ENCODE measurements at regions not wholly inside any gene's neighbourhood (a gene's known extent, or its start where the extent isn't known, plus 50 kb on each side); places are given as distances from the start of the nearest gene placed in this dataset.
A peak's percentile ranks its signal among the peaks of the same experiment; 100 is the strongest.

DNA sequence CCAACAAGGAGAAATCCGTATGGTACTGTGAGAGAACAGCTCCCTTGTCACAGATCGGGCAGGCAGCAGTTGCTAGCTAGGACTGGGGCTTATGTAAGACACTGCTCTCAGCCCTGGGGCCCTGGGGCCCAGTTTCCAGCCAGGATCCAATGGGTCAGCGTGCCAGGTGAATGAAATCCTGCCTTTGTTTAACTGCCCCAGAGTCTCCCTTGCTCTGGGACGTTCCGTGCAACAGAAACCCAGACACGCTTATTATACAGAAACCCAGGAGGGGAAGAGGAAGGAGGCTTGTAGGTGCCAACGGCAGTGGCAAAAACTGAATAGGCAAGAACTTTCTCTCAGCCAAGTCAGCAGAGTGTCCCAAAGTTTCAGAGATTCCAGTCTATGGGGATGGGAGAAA lies 110.6 kb downstream of the DIO2 start:
- no peak overlapping the region for H3K4me3 ChIP-seq
- no peak for TF ChIP-seq POLR2A (IDR thresholded peaks at IDR 0.05)
- TF ChIP-seq, protein P1, sequence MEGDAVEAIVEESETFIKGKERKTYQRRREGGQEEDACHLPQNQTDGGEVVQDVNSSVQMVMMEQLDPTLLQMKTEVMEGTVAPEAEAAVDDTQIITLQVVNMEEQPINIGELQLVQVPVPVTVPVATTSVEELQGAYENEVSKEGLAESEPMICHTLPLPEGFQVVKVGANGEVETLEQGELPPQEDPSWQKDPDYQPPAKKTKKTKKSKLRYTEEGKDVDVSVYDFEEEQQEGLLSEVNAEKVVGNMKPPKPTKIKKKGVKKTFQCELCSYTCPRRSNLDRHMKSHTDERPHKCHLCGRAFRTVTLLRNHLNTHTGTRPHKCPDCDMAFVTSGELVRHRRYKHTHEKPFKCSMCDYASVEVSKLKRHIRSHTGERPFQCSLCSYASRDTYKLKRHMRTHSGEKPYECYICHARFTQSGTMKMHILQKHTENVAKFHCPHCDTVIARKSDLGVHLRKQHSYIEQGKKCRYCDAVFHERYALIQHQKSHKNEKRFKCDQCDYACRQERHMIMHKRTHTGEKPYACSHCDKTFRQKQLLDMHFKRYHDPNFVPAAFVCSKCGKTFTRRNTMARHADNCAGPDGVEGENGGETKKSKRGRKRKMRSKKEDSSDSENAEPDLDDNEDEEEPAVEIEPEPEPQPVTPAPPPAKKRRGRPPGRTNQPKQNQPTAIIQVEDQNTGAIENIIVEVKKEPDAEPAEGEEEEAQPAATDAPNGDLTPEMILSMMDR (IDR thresholded peaks at IDR 0.05), result no peak
- H3K4me1 ChIP-seq, result no peaks in the 10 kb centered on the region
- H3K27ac ChIP-seq, result no peak overlapping the region
- intact Hi-C loops (cut with DNase I), result no loop called here
- no peaks in the 10 kb centered on the region for H3K9me3 ChIP-seq
- H3K36me3 ChIP-seq, result no peaks in the 10 kb centered on the region
- ATAC-seq (no peak), DNase-seq (peak in 2 of 3 donors; percentile 20 to 58)
- no peaks in the 10 kb centered on the region for H3K27me3 ChIP-seq
- 38% methylated on average over 4 of the region's 7 CpGs for WGBS (ENCODE audit: insufficient coverage, low coverage, low lambda C conversion rate, missing lambda C conversion rate)

DNA sequence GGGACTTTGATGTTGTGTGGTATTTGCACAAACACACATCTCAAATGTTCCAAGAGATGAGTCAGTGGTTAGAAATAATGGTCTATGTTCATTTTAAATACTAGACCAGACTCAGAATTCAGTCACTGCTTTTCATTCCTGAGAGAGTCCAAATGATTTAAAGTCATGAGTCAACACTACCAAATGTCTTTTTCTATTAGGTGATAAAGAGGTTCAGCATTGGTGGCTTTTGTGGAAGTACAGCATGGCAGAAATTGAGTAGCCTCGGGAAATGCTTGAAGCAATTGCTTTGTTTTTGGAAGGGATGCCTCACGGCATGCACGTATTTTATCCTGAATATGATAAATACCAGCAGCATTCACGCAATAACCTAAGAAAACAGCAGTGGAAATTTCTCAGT lies 115.7 kb downstream of the DIO2 start:
- TF ChIP-seq POLR2A (IDR thresholded peaks at IDR 0.05), result no peak
- TF ChIP-seq, protein P1 (IDR thresholded peaks at IDR 0.05), result no peak
- intact Hi-C loops (cut with DNase I), result no loop called here
- WGBS (ENCODE audit: insufficient coverage, low coverage, low lambda C conversion rate, missing lambda C conversion rate), result 69% methylated on average over 4 of the region's 4 CpGs
- H3K4me3 ChIP-seq, result no peak overlapping the region
- H3K4me1 ChIP-seq, result no peaks in the 10 kb centered on the region
- H3K27ac ChIP-seq, result no peak overlapping the region
- DNase-seq, result no peak
- no peaks in the 10 kb centered on the region for H3K36me3 ChIP-seq
- H3K9me3 ChIP-seq, result no peaks in the 10 kb centered on the region
- no peaks in the 10 kb centered on the region for H3K27me3 ChIP-seq
- ATAC-seq, result no peak

DNA sequence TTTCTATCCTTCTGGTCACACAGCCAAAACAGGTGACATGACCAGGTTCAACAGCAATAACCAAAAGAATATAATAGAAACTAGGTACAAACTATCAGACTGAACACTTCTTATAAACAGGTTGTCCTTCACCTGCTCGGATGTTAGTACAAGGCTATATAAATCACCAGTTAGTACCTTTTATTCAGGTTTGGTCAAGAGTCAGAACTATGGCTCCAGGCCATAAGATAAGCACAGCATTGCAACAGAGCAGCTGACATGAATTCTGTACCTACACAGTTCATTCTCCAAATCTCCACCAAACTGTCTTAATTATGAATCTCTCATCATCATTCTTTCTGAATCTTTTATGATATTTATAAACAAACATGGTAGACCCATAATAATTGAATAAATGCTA lies 123.9 kb downstream of the DIO2 start:
- no peak overlapping the region for H3K4me3 ChIP-seq
- WGBS (ENCODE audit: insufficient coverage, low coverage, low lambda C conversion rate, missing lambda C conversion rate), result 27% methylated on average over 1 of the region's 1 CpG
- no peaks in the 10 kb centered on the region for H3K36me3 ChIP-seq
- intact Hi-C loops (cut with DNase I), result no loop called here
- TF ChIP-seq, protein P1 (IDR thresholded peaks at IDR 0.05), result no peak
- TF ChIP-seq POLR2A (IDR thresholded peaks at IDR 0.05), result no peak
- H3K27me3 ChIP-seq, result no peaks in the 10 kb centered on the region
- no peak for DNase-seq
- no peaks in the 10 kb centered on the region for H3K9me3 ChIP-seq
- H3K27ac ChIP-seq, result no peak overlapping the region
- no peaks in the 10 kb centered on the region for H3K4me1 ChIP-seq
- ATAC-seq, result no peak

DNA sequence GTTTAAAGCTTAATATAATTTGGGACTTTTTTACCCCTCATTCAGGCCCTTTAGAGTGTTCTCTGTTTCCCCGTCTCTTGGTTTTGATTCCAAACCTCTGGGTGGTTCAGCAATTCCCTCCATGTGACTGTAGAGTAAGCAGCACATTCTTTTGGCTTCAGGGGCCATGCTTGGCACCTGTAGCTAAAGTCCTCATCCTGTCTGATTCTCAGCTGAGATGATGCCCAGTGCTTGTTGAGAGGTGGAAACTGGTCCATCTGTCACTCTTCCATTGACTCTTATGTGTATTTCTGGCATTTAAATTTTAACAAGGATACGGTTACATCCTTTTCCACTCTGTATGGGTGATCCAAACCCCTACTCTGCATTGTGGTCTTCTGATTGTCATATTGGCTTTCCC lies 127.1 kb downstream of the DIO2 start:
- no peaks in the 10 kb centered on the region for H3K27me3 ChIP-seq
- no peak overlapping the region for H3K27ac ChIP-seq
- DNase-seq (no peak), ATAC-seq (no peak)
- intact Hi-C loops (cut with DNase I), result no loop called here
- TF ChIP-seq, protein P1 (IDR thresholded peaks at IDR 0.05), result no peak
- TF ChIP-seq POLR2A (IDR thresholded peaks at IDR 0.05), result no peak
- no peaks in the 10 kb centered on the region for H3K4me1 ChIP-seq
- no peaks in the 10 kb centered on the region for H3K9me3 ChIP-seq
- WGBS (ENCODE audit: insufficient coverage, low coverage, low lambda C conversion rate, missing lambda C conversion rate), result 54% methylated on average over 2 of the region's 2 CpGs
- no peak overlapping the region for H3K4me3 ChIP-seq
- no peaks in the 10 kb centered on the region for H3K36me3 ChIP-seq

DNA sequence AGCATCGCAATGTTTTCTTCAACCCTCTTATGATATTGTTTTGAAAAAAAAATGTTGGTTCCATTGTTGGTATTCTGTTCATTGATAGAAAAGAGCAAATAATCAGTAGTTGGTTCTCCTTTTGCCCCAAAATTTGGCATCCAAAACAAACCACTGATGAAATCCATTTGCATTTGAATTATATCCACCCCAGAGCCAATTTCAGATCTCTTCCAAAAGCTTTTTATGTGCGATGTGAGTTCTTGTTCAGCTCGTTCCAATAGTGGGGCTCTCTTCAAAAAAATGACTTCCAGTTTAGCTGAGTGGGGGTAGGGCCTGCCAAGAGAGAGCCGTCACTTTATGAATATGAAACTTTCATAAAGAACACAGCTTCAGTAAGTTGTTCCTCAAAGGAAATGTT lies 130.7 kb downstream of the DIO2 start:
- Histone ChIP-seq H3K4me3 (no peak overlapping the region), H3K27ac (no peak overlapping the region), H3K9me3 (no peaks in the 10 kb centered on the region), H3K27me3 (no peaks in the 10 kb centered on the region), H3K36me3 (no peaks in the 10 kb centered on the region), H3K4me1 (no peaks in the 10 kb centered on the region)
- DNase-seq, result no peak
- intact Hi-C loops (cut with DNase I), result no loop called here
- WGBS (ENCODE audit: insufficient coverage, low coverage, low lambda C conversion rate, missing lambda C conversion rate), result 52% methylated on average over 4 of the region's 4 CpGs
- no peak for ATAC-seq
- no peak for TF ChIP-seq POLR2A (IDR thresholded peaks at IDR 0.05)
- TF ChIP-seq, protein P1 (IDR thresholded peaks at IDR 0.05), result no peak
